ENCODE measurements at regions not wholly inside any gene's neighbourhood (a gene's known extent, or its start where the extent isn't known, plus 50 kb on each side); places are given as distances from the start of the nearest gene placed in this dataset.

DNA sequence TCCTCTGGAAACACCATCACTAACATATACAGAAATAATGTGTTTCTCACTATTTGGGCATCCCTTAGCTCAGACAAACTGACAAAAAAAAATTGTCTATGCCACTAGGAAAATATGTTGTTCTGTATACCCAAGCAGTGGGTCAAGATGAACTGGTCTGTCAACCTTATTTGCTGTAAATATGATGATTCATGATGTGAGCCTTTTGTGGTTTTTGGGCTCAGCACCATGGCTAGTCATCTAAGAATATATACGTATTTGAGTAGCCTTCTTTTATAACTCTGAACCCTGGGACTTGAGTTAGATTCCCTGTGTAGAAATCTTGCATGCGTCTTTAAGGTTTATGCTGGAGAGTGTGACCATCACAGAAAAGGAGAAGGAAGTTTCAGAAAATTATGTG, 841.6 kb downstream of the CDY2B start:
- no peaks in the 10 kb centered on the region for H3K4me1 ChIP-seq (ENCODE audit: insufficient read depth, insufficient read length)
- no peak for DNase-seq (ENCODE audit: low read depth, low spot score)
- no peaks in the 10 kb centered on the region for H3K27me3 ChIP-seq (ENCODE audit: insufficient read depth, insufficient read length)
- TF ChIP-seq YY1 (IDR thresholded peaks at IDR 0.05; ENCODE audit: insufficient read depth, insufficient read length) (no peak), SUZ12 (IDR thresholded peaks at IDR 0.05; ENCODE audit: extremely low read depth, insufficient read depth, insufficient read length) (no peak), ZNF274 (IDR thresholded peaks at IDR 0.05; ENCODE audit: low read depth, low read length) (no peak)
- no peaks in the 10 kb centered on the region for H3K36me3 ChIP-seq (ENCODE audit: insufficient read depth, insufficient read length, low read length)
- no peak overlapping the region for H3K9ac ChIP-seq (ENCODE audit: insufficient read length, low read depth)
- no peaks in the 10 kb centered on the region for H3K9me3 ChIP-seq (ENCODE audit: insufficient read depth, low read length)
- H3K4me3 ChIP-seq (ENCODE audit: insufficient read length, low read depth) = no peak overlapping the region

DNA sequence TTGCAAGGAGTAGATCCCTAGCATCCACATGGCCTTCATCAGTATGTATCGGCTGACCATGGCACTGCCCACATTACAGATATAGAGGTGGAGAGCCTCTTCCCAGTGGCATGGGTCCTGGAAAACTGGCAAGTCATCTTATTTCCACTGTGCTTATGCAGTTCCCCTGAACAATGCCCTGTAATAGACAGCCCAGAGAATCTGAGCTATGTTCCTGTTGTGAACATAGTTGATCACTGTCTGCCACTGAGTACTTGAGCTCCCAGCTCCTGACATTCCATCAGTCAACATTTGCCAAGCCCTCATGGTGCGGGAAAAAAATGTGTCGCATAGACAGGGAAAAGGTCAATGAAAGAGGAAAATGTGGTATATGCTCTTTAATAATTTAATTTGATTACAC, 861.9 kb downstream of the CDY2B start:
- no peaks in the 10 kb centered on the region for H3K9me3 ChIP-seq (ENCODE audit: insufficient read depth, low read length)
- H3K4me3 ChIP-seq (ENCODE audit: insufficient read length, low read depth) = no peak overlapping the region
- DNase-seq (ENCODE audit: low read depth, low spot score) = no peak
- H3K4me1 ChIP-seq (ENCODE audit: insufficient read depth, insufficient read length) = no peaks in the 10 kb centered on the region
- TF ChIP-seq YY1 (IDR thresholded peaks at IDR 0.05; ENCODE audit: insufficient read depth, insufficient read length) (no peak), SUZ12 (IDR thresholded peaks at IDR 0.05; ENCODE audit: extremely low read depth, insufficient read depth, insufficient read length) (no peak), ZNF274 (IDR thresholded peaks at IDR 0.05; ENCODE audit: low read depth, low read length) (no peak)
- no peaks in the 10 kb centered on the region for H3K27me3 ChIP-seq (ENCODE audit: insufficient read depth, insufficient read length)
- no peak overlapping the region for H3K9ac ChIP-seq (ENCODE audit: insufficient read length, low read depth)
- H3K36me3 ChIP-seq (ENCODE audit: insufficient read depth, insufficient read length, low read length) = no peaks in the 10 kb centered on the region

DNA sequence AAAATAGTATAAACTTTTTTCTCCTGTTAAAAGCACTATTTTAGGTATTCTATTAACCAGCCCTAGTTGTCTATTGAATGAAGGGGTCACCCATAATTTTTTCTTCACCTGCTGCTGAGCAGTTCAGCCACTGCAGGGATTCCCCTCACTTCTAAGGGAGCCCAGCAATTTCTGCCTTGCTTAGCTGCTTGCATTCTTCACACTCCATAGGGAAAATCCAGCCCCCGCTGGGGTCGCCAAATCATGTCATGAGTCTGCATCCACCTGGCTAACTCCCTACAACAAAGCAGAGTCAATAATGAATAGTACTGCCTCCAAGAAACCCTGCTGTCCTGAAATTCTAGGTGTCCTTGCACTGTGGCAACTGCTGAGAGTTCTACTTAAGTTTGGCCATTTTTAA, 886.5 kb downstream of the CDY2B start:
- Histone ChIP-seq H3K9me3 (ENCODE audit: insufficient read depth, low read length) (no peaks in the 10 kb centered on the region), H3K27me3 (ENCODE audit: insufficient read depth, insufficient read length) (no peaks in the 10 kb centered on the region), H3K4me3 (ENCODE audit: insufficient read length, low read depth) (no peak overlapping the region), H3K36me3 (ENCODE audit: insufficient read depth, insufficient read length, low read length) (no peaks in the 10 kb centered on the region), H3K4me1 (ENCODE audit: insufficient read depth, insufficient read length) (no peaks in the 10 kb centered on the region), H3K9ac (ENCODE audit: insufficient read length, low read depth) (no peak overlapping the region)
- no peak for DNase-seq (ENCODE audit: low read depth, low spot score)
- TF ChIP-seq SUZ12 (IDR thresholded peaks at IDR 0.05; ENCODE audit: extremely low read depth, insufficient read depth, insufficient read length) (no peak), ZNF274 (IDR thresholded peaks at IDR 0.05; ENCODE audit: low read depth, low read length) (no peak), YY1 (IDR thresholded peaks at IDR 0.05; ENCODE audit: insufficient read depth, insufficient read length) (no peak)

DNA sequence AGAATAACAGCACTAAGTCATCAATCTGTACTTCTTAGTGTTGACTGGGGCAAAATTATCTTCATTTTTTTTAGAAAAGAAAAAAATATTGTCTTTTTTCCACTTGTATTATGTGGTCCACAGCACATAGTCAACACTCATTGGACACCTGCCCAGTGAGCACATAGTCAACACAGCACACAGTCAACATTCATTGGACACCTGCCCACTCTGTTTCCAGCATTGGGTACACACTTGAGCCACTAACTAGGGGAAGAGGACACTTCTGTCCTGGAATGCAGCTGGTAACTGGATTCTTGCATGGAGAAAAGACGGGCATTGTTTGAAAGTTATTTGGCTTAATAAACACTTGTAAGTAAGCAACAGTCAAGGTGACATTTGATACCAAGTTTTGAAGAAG, 898.2 kb downstream of the CDY2B start:
- no peak overlapping the region for H3K9ac ChIP-seq (ENCODE audit: insufficient read length, low read depth)
- no peaks in the 10 kb centered on the region for H3K27me3 ChIP-seq (ENCODE audit: insufficient read depth, insufficient read length)
- no peaks in the 10 kb centered on the region for H3K9me3 ChIP-seq (ENCODE audit: insufficient read depth, low read length)
- no peak overlapping the region for H3K4me3 ChIP-seq (ENCODE audit: insufficient read length, low read depth)
- DNase-seq (ENCODE audit: low read depth, low spot score) = no peak
- TF ChIP-seq YY1 (IDR thresholded peaks at IDR 0.05; ENCODE audit: insufficient read depth, insufficient read length) (no peak), SUZ12 (IDR thresholded peaks at IDR 0.05; ENCODE audit: extremely low read depth, insufficient read depth, insufficient read length) (no peak), ZNF274 (IDR thresholded peaks at IDR 0.05; ENCODE audit: low read depth, low read length) (no peak)
- H3K4me1 ChIP-seq (ENCODE audit: insufficient read depth, insufficient read length) = no peaks in the 10 kb centered on the region
- H3K36me3 ChIP-seq (ENCODE audit: insufficient read depth, insufficient read length, low read length) = no peaks in the 10 kb centered on the region

DNA sequence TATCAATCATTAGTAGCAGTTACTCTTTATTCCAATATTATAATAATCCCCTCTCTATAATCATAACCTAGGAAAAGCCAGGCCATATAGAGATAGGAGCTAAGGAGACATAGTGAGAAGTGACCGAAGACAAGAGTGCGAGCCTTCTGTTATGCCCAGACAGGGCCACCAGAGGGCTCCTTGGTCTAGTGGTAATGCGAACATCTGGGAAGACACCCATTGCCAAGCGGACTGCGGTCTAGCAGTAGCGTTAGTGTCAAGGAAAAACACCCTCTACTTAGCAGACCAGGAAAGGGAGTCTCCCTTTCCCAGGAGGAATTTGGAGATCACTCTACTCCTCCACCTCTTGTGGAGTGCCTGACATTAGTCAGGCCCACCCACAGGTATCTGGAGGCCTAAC, 920.9 kb downstream of the CDY2B start:
- no peaks in the 10 kb centered on the region for H3K4me1 ChIP-seq (ENCODE audit: insufficient read depth, insufficient read length)
- DNase-seq (ENCODE audit: low read depth, low spot score) = no peak
- no peaks in the 10 kb centered on the region for H3K36me3 ChIP-seq (ENCODE audit: insufficient read depth, insufficient read length, low read length)
- H3K4me3 ChIP-seq (ENCODE audit: insufficient read length, low read depth) = no peak overlapping the region
- H3K27me3 ChIP-seq (ENCODE audit: insufficient read depth, insufficient read length) = no peaks in the 10 kb centered on the region
- no peak overlapping the region for H3K9ac ChIP-seq (ENCODE audit: insufficient read length, low read depth)
- TF ChIP-seq YY1 (IDR thresholded peaks at IDR 0.05; ENCODE audit: insufficient read depth, insufficient read length) = no peak
- no peak for TF ChIP-seq SUZ12 (IDR thresholded peaks at IDR 0.05; ENCODE audit: extremely low read depth, insufficient read depth, insufficient read length)
- no peak for TF ChIP-seq ZNF274 (IDR thresholded peaks at IDR 0.05; ENCODE audit: low read depth, low read length)
- peaks cover 3% of the 10 kb centered on the region; the same call in 1 of the 2 replicates for H3K9me3 ChIP-seq (ENCODE audit: insufficient read depth, low read length)

DNA sequence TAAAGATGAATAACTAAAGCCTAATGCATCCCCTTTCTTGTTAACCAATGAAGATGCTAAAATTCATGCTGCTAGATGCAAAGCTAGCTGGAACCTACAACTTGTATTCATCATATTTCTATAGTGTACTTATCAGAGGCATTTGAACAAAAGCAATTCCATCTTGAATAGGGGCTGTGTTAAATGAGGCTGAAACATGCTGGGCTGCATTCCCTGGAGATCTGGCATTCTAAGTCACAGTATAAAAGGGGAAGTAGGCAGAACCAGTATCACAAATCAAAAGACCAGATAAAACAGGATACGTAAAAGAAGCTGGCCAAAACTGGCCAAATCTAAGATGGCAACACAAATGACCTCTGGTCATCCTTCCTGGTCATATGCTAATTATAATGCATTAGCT, 932.8 kb downstream of the CDY2B start:
- H3K36me3 ChIP-seq (ENCODE audit: insufficient read depth, insufficient read length, low read length) = no peaks in the 10 kb centered on the region
- H3K4me3 ChIP-seq (ENCODE audit: insufficient read length, low read depth) = no peak overlapping the region
- no peaks in the 10 kb centered on the region for H3K27me3 ChIP-seq (ENCODE audit: insufficient read depth, insufficient read length)
- H3K4me1 ChIP-seq (ENCODE audit: insufficient read depth, insufficient read length) = no peaks in the 10 kb centered on the region
- no peaks in the 10 kb centered on the region for H3K9me3 ChIP-seq (ENCODE audit: insufficient read depth, low read length)
- TF ChIP-seq YY1 (IDR thresholded peaks at IDR 0.05; ENCODE audit: insufficient read depth, insufficient read length) (no peak), SUZ12 (IDR thresholded peaks at IDR 0.05; ENCODE audit: extremely low read depth, insufficient read depth, insufficient read length) (no peak), ZNF274 (IDR thresholded peaks at IDR 0.05; ENCODE audit: low read depth, low read length) (no peak)
- H3K9ac ChIP-seq (ENCODE audit: insufficient read length, low read depth) = no peak overlapping the region
- DNase-seq (ENCODE audit: low read depth, low spot score) = no peak

All from NT2/D1 (cell line).